ENCODE measurements at regions not wholly inside any gene's neighbourhood (a gene's known extent, or its start where the extent isn't known, plus 50 kb on each side); places are given as distances from the start of the nearest gene placed in this dataset.

GRCh38 chr2:8554296-8554806, 127.5 kb upstream of the ID2 start:
- peaks cover 13% of the 10 kb centered on the region for H3K9me3 ChIP-seq (ENCODE audit: control insufficient read depth, insufficient read depth, low read length)
- H3K36me3 ChIP-seq (ENCODE audit: control insufficient read depth, low read length) = peaks cover 14% of the 10 kb centered on the region
- no peaks in the 10 kb centered on the region for H3K9me2 ChIP-seq (replicated peaks; ENCODE audit: control insufficient read depth, low read length)
- no peak overlapping the region for H3K4me3 ChIP-seq (ENCODE audit: low read length)
- no peaks in the 10 kb centered on the region for H3K27me3 ChIP-seq (ENCODE audit: control insufficient read depth, low read length)
- H3K4me1 ChIP-seq (ENCODE audit: control insufficient read depth, low read length) = peaks cover 32% of the 10 kb centered on the region
- peaks cover 3% of the 10 kb centered on the region; the same call in 1 of the 2 replicates for H3F3A ChIP-seq (ENCODE audit: control insufficient read depth, insufficient read depth)
- no peak overlapping the region for H3K27ac ChIP-seq (ENCODE audit: low read depth, low read length)
- TF ChIP-seq EZH2phosphoT487 (IDR thresholded peaks at IDR 0.05; ENCODE audit: borderline replicate concordance, low read length) = no peak
- no peak overlapping the region for H3K4me2 ChIP-seq (ENCODE audit: low read length)
- H4K20me1 ChIP-seq (ENCODE audit: control insufficient read depth, insufficient read depth, low read depth, low read length) = no peaks in the 10 kb centered on the region
- no peaks in the 10 kb centered on the region for H3K79me2 ChIP-seq (ENCODE audit: control insufficient read depth, low read length)

GRCh38 chr2:8555543-8555942, 126.3 kb upstream of the ID2 start:
- Histone ChIP-seq H3K27me3 (ENCODE audit: control insufficient read depth, low read length) (no peaks in the 10 kb centered on the region), H3K4me1 (ENCODE audit: control insufficient read depth, low read length) (peaks cover 31% of the 10 kb centered on the region), H3K4me2 (ENCODE audit: low read length) (no peak overlapping the region), H4K20me1 (ENCODE audit: control insufficient read depth, insufficient read depth, low read depth, low read length) (no peaks in the 10 kb centered on the region), H3F3A (ENCODE audit: control insufficient read depth, insufficient read depth) (peaks cover 3% of the 10 kb centered on the region; the same call in 1 of the 2 replicates), H3K4me3 (ENCODE audit: low read length) (no peak overlapping the region), H3K27ac (ENCODE audit: low read depth, low read length) (no peak overlapping the region), H3K79me2 (ENCODE audit: control insufficient read depth, low read length) (no peaks in the 10 kb centered on the region), H3K9me3 (ENCODE audit: control insufficient read depth, insufficient read depth, low read length) (peaks cover 13% of the 10 kb centered on the region), H3K9me2 (replicated peaks; ENCODE audit: control insufficient read depth, low read length) (no peaks in the 10 kb centered on the region), H3K36me3 (ENCODE audit: control insufficient read depth, low read length) (peaks cover 14% of the 10 kb centered on the region)
- TF ChIP-seq EZH2phosphoT487 (IDR thresholded peaks at IDR 0.05; ENCODE audit: borderline replicate concordance, low read length) = no peak
- TF ChIP-seq CTCF (IDR thresholded peaks at IDR 0.05; ENCODE audit: low read depth, low read length, poor library complexity, severe bottlenecking) = no peak

- TF ChIP-seq CTCF (IDR thresholded peaks at IDR 0.05; ENCODE audit: low read depth, low read length, poor library complexity, severe bottlenecking) (no peak), EZH2phosphoT487 (IDR thresholded peaks at IDR 0.05; ENCODE audit: borderline replicate concordance, low read length) (no peak)
- Histone ChIP-seq H3K27me3 (ENCODE audit: control insufficient read depth, low read length) (no peaks in the 10 kb centered on the region), H3K4me2 (ENCODE audit: low read length) (no peak overlapping the region)
These were observed 123.8 kb upstream of the ID2 start for GRCh38 chr2:8558096-8558495.

DNA sequence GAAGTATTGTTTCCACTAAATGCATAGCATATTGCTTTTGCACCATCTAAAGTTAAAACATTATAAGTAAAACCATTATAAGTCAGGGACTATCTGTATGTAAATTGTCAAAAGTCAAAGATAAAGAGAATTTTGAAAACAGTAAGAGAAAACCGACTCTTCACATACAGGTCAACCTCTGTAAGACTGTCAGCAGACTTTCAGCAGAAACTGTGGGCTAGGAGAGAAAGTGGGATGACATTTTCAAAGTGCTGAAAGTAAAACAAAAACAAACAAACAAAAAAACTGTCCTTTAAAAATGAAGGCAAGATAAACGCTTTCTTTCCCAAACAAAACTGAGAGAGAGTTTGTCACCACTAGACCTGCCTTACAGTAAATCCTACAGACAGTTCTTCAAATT, 122.9 kb upstream of the ID2 start:
- Histone ChIP-seq H3K79me2 (ENCODE audit: control insufficient read depth, low read length) (no peaks in the 10 kb centered on the region), H3K9me2 (replicated peaks; ENCODE audit: control insufficient read depth, low read length) (no peaks in the 10 kb centered on the region), H3K36me3 (ENCODE audit: control insufficient read depth, low read length) (peaks cover 14% of the 10 kb centered on the region), H3K27me3 (ENCODE audit: control insufficient read depth, low read length) (no peaks in the 10 kb centered on the region), H3K27ac (ENCODE audit: low read depth, low read length) (no peak overlapping the region), H3F3A (ENCODE audit: control insufficient read depth, insufficient read depth) (no peaks in the 10 kb centered on the region; the same call in 1 of the 2 replicates), H3K4me3 (ENCODE audit: low read length) (no peak overlapping the region), H3K4me1 (ENCODE audit: control insufficient read depth, low read length) (peaks cover 3% of the 10 kb centered on the region), H3K9me3 (ENCODE audit: control insufficient read depth, insufficient read depth, low read length) (peaks cover 25% of the 10 kb centered on the region), H4K20me1 (ENCODE audit: control insufficient read depth, insufficient read depth, low read depth, low read length) (no peaks in the 10 kb centered on the region), H3K4me2 (ENCODE audit: low read length) (no peak overlapping the region)
- TF ChIP-seq CTCF (IDR thresholded peaks at IDR 0.05; ENCODE audit: low read depth, low read length, poor library complexity, severe bottlenecking) (no peak), EZH2phosphoT487 (IDR thresholded peaks at IDR 0.05; ENCODE audit: borderline replicate concordance, low read length) (no peak)

More at GRCh38 chr2:8558096-8558495, 123.8 kb upstream of the ID2 start:
- H3K36me3 ChIP-seq (ENCODE audit: control insufficient read depth, low read length) = peaks cover 11% of the 10 kb centered on the region
- no peaks in the 10 kb centered on the region; the same call in 1 of the 2 replicates for H3F3A ChIP-seq (ENCODE audit: control insufficient read depth, insufficient read depth)
- H3K79me2 ChIP-seq (ENCODE audit: control insufficient read depth, low read length) = no peaks in the 10 kb centered on the region
- H4K20me1 ChIP-seq (ENCODE audit: control insufficient read depth, insufficient read depth, low read depth, low read length) = no peaks in the 10 kb centered on the region
- H3K9me2 ChIP-seq (replicated peaks; ENCODE audit: control insufficient read depth, low read length) = no peaks in the 10 kb centered on the region
- peaks cover 7% of the 10 kb centered on the region for H3K4me1 ChIP-seq (ENCODE audit: control insufficient read depth, low read length)
- H3K9me3 ChIP-seq (ENCODE audit: control insufficient read depth, insufficient read depth, low read length) = peaks cover 25% of the 10 kb centered on the region
- no peak overlapping the region for H3K27ac ChIP-seq (ENCODE audit: low read depth, low read length)
- no peak overlapping the region for H3K4me3 ChIP-seq (ENCODE audit: low read length)

All from DOHH2 (cell line).